ENCODE measurements at regions not wholly inside any gene's neighbourhood (a gene's known extent, or its start where the extent isn't known, plus 50 kb on each side); places are given as distances from the start of the nearest gene placed in this dataset.

DNA sequence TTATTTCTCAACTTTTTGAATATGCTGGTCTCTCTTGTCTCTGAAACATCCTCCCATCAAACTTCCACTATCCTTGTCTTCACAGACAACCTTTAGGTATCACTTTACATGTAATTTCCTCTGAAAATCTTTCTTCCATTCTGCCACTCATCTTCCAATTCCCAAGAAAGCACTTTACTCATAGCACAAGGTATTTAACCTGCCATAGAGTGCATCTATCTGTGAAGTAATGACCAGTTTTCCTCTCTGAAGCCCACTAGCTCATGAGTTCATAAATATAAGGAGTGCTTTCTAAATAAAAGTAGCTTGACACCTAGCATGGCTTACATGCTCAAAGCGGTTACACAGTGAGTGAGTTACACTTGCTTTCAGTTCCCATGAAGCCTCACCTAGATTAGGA is 160.7 kb upstream of the CMC1 start:
- no peak overlapping the region for H3K4me3 Mint-ChIP-seq
- H3K36me3 Mint-ChIP-seq (ENCODE audit: low read depth) = no peaks in the 10 kb centered on the region
- ATAC-seq = no peak
- POLR2A ChIA-PET = no interaction called here
- TF ChIP-seq, protein P1, sequence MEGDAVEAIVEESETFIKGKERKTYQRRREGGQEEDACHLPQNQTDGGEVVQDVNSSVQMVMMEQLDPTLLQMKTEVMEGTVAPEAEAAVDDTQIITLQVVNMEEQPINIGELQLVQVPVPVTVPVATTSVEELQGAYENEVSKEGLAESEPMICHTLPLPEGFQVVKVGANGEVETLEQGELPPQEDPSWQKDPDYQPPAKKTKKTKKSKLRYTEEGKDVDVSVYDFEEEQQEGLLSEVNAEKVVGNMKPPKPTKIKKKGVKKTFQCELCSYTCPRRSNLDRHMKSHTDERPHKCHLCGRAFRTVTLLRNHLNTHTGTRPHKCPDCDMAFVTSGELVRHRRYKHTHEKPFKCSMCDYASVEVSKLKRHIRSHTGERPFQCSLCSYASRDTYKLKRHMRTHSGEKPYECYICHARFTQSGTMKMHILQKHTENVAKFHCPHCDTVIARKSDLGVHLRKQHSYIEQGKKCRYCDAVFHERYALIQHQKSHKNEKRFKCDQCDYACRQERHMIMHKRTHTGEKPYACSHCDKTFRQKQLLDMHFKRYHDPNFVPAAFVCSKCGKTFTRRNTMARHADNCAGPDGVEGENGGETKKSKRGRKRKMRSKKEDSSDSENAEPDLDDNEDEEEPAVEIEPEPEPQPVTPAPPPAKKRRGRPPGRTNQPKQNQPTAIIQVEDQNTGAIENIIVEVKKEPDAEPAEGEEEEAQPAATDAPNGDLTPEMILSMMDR (IDR thresholded peaks at IDR 0.05) = no peak
- no peaks in the 10 kb centered on the region for H3K27me3 Mint-ChIP-seq
- no peak overlapping the region for H3K27ac Mint-ChIP-seq
- CTCF ChIA-PET = no interaction called here
- no peak for DNase-seq
- H3K4me1 Mint-ChIP-seq (ENCODE audit: low read depth) = no peaks in the 10 kb centered on the region
- H3K9me3 Mint-ChIP-seq = no peaks in the 10 kb centered on the region
- intact Hi-C loops (cut with micrococcal nuclease) = no loop called here

DNA sequence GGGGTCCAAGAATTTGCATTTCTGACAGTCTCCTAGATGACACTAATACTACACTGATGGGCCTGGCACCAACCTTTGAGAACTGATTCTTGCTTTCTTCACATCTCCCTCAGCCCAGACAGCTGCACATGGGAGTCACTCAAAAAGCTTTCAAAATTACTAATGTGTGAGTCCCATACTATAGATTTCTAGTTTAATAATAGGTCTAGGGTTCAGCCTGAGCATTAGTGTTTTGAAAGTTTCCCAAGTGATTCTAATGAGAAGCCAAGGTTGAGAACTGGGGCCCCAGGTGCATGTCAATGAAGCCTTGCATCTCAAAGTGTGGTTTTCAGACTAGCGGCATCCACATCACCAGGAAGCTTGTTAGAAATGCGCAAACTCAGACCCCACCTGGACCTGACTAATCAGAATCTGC is 159.9 kb upstream of the CMC1 start:
- Mint-ChIP-seq H3K27me3 (no peaks in the 10 kb centered on the region), H3K4me1 (ENCODE audit: low read depth) (no peaks in the 10 kb centered on the region), H3K27ac (no peak overlapping the region), H3K4me3 (no peak overlapping the region), H3K36me3 (ENCODE audit: low read depth) (no peaks in the 10 kb centered on the region), H3K9me3 (no peaks in the 10 kb centered on the region)
- ChIA-PET CTCF (no interaction called here), POLR2A (no interaction called here)
- TF ChIP-seq, protein P1 (IDR thresholded peaks at IDR 0.05) = no peak
- ATAC-seq (no peak), DNase-seq (no peak)
- intact Hi-C loops (cut with micrococcal nuclease) = no loop called here

DNA sequence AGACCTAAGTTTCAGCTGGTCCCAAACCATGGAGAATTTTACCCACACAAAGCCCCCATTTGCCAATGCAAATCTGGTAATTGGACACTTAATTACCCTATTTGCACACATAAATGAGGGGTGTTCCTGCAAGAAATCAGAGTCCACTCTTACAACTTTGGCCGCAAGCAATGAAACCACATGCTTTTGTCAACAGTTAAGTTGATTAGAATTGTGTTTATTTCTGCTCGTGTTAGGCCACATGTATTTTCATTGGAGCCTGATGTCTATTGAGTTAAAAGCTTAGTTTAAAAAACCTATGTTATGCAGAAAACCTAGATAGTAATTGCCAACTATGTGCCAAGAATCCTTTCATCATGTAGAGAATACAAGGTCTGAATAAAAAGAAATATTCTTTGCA is 153.8 kb upstream of the CMC1 start:
- ChIA-PET CTCF (no interaction called here), POLR2A (no interaction called here)
- Mint-ChIP-seq H3K4me1 (ENCODE audit: low read depth) (peaks cover 5% of the 10 kb centered on the region), H3K9me3 (no peaks in the 10 kb centered on the region), H3K27me3 (no peaks in the 10 kb centered on the region), H3K27ac (no peak overlapping the region), H3K4me3 (no peak overlapping the region), H3K36me3 (ENCODE audit: low read depth) (no peaks in the 10 kb centered on the region)
- TF ChIP-seq, protein P1 (IDR thresholded peaks at IDR 0.05) = no peak
- no peak for ATAC-seq
- intact Hi-C loops (cut with micrococcal nuclease) = no loop called here
- no peak for DNase-seq

DNA sequence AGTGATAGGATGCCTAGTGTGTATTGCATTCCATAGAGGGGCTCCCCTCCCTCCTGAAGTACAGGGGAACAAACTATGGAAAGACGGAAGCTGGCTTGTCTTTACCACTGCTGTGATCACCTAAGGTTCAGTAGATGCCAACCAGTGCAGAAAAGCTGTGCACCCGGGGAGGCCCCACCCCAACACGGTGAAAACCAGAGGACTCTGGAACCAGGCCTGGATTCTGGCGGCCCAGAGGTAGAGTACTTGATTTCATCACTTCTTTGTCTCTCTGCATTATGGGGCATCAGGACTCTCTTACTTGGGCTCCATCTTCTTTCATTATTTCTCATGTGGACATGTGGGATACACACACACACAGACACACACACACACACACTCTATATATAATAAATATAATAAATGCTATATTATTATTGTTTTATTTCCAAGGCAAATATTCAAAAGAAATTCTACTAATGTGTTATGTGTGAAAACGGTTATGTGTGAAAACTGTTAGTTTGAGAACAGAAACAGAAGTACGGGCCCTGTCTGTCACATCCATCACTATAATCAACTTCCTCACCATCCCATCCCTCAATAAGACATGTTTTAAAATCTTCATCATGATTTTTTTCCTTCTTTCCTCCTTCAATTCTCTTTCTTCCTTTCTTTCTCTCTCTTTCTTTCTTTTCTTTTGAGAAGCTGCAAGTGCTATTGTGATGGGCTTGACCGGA is 152.4 kb upstream of the CMC1 start:
- DNase-seq (no peak), ATAC-seq (no peak)
- Mint-ChIP-seq H3K27ac (peak overlapping the region; percentile 59), H3K27me3 (no peaks in the 10 kb centered on the region), H3K4me1 (ENCODE audit: low read depth) (peaks cover 5% of the 10 kb centered on the region), H3K4me3 (no peak overlapping the region), H3K9me3 (peaks cover 9% of the 10 kb centered on the region), H3K36me3 (ENCODE audit: low read depth) (peaks cover under 1% of the 10 kb centered on the region)
- TF ChIP-seq, protein P1 (IDR thresholded peaks at IDR 0.05) = no peak
- intact Hi-C loops (cut with micrococcal nuclease) = no loop called here
- ChIA-PET CTCF (interaction anchor here (1.1 kb wide), 1 partner anchor 376 kb away, joined by 5 read pairs; no protein-coding TSS in a partner anchor), POLR2A (no interaction called here)

DNA sequence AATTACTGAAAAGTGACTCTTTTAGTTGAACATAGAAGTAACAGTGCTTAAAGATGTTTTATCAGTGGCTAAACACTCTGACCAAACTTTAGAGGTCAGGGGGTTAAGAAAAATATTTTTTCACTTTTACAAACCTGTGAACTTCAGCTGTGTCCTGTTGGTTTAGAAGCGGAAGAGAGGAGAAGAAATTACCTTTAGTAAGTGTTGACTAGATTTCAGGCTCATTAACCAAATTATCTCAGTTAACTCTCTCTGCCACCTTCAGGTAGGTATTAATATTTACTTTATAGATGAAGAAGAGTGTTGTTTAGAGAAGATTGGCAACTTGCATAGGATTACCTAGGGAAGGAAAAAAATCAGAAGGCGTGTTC is 151.9 kb upstream of the CMC1 start:
- Mint-ChIP-seq H3K4me3 (no peak overlapping the region), H3K27ac (peak overlapping the region; percentile 59), H3K27me3 (no peaks in the 10 kb centered on the region), H3K4me1 (ENCODE audit: low read depth) (peaks cover 5% of the 10 kb centered on the region), H3K36me3 (ENCODE audit: low read depth) (peaks cover 2% of the 10 kb centered on the region), H3K9me3 (peaks cover 13% of the 10 kb centered on the region)
- intact Hi-C loops (cut with micrococcal nuclease) = no loop called here
- ChIA-PET POLR2A (no interaction called here), CTCF (interaction anchor here (1.1 kb wide), 1 partner anchor 377 kb away, joined by 5 read pairs; no protein-coding TSS in a partner anchor)
- ATAC-seq = no peak
- no peak for DNase-seq
- TF ChIP-seq, protein P1 (IDR thresholded peaks at IDR 0.05) = no peak
